GM18858 (cell line): ENCODE measurements at regions not wholly inside any gene's neighbourhood (a gene's known extent, or its start where the extent isn't known, plus 50 kb on each side); places are given as distances from the start of the nearest gene placed in this dataset.
"Not testable (repeated sequence)": the region's sequence is repeated elsewhere in the genome, so short reads cannot be mapped to it uniquely, and the experiment has no call there.

Experiments
- ATAC-seq: cut with Tn5 transposase; IDR thresholded peaks from one replicate; pipeline ENCODE4 v1.9.1; 2021; ENCODE audit not compliant: unreplicated experiment

GRCh38 chr11:34001557-34002064, 49.9 kb upstream of the CAPRIN1 start:
- ATAC-seq, result no peak

- no peak for ATAC-seq
These were observed 52.1 kb upstream of the CAPRIN1 start for GRCh38 chr11:33999393-33999792.

GRCh38 chr11:33997584-33998251, 53.8 kb upstream of the CAPRIN1 start:
- no peak for ATAC-seq

DNA sequence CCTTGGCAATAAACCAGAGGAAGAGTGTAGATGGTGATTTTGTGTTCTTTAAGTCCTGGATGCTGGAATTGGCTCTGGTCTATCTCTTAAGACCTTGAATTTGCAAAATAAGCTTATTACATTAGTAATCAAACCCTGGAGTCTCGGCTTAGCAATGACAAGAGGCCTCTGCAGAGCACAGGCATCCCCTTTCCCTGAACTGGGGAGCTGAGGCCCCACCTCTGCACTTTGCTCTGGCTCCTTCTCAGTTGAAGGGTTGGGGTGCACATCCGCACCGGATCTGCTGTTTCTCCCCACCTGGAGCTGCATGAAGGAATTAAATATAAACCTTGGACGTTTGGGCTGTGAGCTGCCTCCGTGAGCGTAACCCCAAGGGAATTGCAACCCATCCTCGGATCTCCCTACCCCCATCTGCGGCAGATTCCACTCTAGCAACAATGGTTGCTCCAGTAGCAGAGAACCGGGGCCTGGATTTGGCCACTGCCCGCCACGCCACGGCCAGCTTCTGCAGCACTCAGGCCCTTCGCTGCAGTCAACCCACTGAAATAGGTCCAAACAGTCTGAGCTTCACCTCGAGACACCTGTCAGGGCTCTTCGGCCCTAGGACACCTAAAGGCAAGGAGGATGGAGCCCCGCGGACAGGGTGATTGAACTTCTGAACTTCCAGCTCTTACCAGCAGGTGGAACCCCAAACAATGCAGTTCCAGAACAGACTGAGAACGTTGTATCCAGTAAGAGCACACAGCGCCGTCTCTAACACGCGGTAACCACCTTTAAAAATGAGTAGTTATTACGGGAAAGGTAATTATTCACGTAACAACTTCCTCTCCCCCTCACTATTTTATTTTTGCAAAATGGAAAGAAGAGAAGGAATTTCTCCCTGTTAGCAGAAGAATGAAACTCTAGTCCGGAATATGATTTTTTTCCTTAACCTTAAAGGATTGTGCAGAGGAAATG, 54.8 kb upstream of the CAPRIN1 start:
- peak; percentile 60 for ATAC-seq

DNA sequence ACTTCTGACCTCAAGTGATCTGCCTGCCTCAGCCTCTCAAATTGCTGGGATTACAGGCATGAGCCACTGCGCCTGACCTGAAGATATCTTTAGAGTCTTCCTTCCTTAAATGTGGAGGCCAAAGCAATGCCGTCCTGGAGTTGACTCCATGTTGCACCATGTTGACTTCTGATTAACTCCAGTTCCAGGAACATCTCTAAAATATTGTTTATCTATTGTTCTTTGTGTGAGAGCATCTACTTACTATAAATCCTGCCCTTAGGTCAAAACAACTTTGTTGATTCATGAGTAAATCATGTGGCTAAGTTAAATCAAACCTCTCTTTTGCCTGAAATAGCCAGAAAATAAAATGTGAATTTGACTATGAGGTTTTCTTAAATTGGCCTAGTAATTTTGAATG, 56.6 kb upstream of the CAPRIN1 start:
- no peak for ATAC-seq

DNA sequence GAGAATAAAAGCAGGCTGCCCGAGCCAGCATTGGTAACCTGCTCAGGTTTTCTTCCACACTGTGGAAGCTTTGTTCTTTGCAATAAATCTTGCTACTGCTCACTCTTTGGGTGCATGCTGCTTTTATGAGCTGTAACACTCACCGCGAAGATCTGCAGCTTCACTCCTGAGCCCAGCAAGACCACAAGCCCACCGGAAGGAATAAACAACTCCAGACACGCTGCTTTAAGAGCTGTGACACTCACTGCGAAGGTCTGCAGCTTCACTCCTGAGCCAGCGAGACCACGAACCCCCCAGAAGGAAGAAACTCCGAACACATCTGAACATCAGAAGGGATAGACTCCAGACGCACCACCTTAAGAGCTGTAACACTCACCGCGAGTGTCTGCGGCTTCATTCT, 60.4 kb upstream of the CAPRIN1 start:
- not testable (repeated sequence) for ATAC-seq

- ATAC-seq, result not testable (repeated sequence)
These were observed 61.4 kb upstream of the CAPRIN1 start for GRCh38 chr11:33990131-33990530.

GRCh38 chr11:33989461-33989860, 62.1 kb upstream of the CAPRIN1 start:
- no peak for ATAC-seq

DNA sequence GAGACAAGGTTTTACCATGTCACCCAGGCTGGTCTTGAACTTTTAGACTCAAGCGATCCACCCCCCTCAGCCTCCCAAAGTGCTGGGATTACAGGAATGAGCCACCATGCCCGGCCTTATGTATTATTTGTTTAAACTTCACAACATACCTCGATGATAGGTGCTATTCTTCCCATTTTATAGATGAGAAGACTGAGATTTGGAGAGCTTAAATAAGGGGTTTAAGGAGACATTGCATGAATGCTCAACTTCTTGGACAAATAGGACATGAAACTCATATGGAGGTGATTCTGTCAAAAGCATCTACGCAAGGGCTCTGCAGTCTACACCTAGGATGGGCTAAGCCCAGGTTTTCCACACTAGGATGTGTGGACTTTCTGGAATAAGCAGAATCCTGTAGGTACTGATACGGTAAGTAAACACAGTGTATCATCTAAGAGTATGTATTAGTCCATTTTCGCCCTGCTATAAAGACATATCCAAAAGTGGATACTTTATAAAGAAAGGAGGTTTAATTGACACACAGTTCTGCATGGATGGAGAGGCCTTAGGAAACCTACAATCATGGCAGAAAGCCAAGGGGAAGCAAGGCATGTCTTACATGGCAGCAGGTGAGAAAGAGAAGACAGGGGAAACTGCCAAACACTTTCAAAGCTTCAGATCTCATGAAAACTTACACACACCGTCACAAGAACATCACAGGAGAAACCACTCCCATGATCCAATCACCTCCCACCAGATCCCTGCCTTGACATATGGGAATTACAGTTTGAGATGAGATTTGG, 62.8 kb upstream of the CAPRIN1 start:
- ATAC-seq, result no peak

GRCh38 chr11:33987975-33988580, 63.5 kb upstream of the CAPRIN1 start:
- ATAC-seq, result no peak

DNA sequence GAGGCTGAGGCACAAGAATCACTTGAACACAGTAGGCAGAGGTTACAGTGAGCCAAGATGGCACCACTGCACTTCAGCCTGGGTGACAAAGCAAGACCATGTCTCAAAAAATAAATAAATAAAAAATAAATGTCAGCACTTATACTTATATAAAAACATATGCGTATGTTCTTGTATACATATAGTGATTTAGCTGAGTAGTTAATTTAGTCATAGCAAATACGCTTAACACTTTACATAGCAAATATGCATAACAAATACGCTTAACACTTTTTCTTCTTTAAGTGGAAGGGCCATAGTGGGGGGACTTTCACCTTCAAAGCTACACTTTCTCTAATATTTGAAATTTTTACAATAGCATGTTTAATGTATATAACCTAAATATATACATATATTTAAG, 64.0 kb upstream of the CAPRIN1 start:
- no peak for ATAC-seq

DNA sequence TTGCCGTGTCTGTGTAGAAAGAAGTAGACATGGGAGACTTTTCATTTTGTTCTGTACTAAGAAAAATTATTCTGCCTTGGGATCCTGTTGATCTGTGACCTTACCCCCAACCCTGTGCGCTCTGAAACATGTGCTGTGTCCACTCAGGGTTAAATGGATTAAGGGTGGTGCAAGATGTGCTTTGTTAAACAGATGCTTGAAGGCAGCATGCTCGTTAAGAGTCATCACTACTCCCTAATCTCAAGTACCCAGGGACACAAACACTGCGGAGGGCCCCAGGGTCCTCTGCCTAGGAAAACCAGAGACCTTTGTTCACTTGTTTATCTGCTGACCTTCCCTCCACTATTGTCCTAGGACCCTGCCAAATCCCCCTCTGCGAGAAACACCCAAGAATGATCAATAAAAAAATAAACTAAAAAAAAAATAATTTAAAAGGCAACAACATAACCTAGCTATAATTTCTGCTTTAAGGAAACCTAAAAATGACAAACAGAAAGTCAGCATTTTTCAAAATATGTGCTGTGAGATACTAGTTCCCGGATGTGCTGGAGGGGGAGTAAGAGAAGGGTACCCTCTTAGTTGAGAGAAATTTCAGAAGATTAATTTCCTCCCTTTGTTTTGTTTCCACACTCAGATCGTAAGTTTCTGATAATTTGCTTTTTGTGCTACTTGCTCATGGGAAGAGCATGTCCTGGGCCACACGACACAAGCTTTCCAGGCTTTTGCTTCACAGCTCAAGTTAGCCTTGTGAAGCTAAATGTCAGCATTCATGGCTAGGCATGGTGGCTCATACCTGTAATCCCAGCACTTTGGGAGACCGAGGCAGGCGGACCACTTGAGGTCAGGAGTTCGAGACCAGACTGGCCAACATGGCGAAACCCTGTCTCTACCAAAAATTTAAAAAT, 64.7 kb upstream of the CAPRIN1 start:
- not testable (repeated sequence) for ATAC-seq

GRCh38 chr11:33984682-33985389, 66.7 kb upstream of the CAPRIN1 start:
- no peak for ATAC-seq

DNA sequence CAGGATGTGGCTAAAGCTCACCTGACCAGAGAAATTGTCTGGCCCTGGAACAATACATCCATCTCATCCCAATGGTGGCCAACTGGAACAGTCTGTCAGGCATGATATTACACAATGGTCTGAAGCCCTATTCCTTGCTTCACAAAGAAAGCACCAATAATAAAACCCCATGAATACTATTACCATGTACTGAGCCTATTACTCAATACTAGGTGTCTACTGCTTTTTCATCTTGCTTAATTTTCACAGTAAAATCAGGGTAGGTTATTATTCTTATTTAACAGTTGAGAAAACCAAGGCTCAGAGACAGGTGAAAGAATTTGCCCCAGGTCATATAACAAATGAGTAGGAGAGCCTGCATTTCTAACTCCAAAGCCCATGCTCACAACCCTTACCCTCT, 68.9 kb upstream of the CAPRIN1 start:
- no peak for ATAC-seq

- no peak for ATAC-seq
These were observed 70.6 kb upstream of the CAPRIN1 start for GRCh38 chr11:33980897-33981296.

DNA sequence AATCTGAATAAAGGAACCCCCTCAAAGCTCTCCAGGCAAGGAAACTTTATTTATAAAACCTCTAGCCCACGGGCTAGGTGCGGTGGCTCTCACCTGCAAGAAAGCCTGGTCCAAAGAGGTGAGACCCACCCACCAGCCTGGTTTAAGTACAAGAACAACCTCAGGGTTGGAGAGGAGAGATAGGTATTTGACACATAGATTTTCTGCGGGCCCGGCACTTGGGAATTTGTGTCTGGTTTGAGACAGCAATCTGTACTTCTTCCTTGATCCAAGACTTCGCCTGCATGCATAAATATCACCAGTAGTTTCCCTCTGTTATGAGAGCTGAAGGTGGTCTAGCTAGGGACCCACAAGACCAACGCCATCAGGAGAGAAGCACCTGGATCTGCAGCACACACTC, 73.2 kb upstream of the CAPRIN1 start:
- ATAC-seq, result no peak

- no peak for ATAC-seq
These were observed 73.9 kb upstream of the CAPRIN1 start for GRCh38 chr11:33977676-33978075.

GRCh38 chr11:33976495-33977199, 74.9 kb upstream of the CAPRIN1 start:
- no peak for ATAC-seq

- no peak for ATAC-seq
These were observed 76.7 kb upstream of the CAPRIN1 start for GRCh38 chr11:33974804-33975203.
